ENCODE measurements at regions not wholly inside any gene's neighbourhood (a gene's known extent, or its start where the extent isn't known, plus 50 kb on each side); places are given as distances from the start of the nearest gene placed in this dataset.
"Not testable (repeated sequence)": the region's sequence is repeated elsewhere in the genome, so short reads cannot be mapped to it uniquely, and the experiment has no call there.

- no peak for DNase-seq
These were observed 63.2 kb downstream of the NENF start for GRCh38 chr1:212495766-212496494.

DNA sequence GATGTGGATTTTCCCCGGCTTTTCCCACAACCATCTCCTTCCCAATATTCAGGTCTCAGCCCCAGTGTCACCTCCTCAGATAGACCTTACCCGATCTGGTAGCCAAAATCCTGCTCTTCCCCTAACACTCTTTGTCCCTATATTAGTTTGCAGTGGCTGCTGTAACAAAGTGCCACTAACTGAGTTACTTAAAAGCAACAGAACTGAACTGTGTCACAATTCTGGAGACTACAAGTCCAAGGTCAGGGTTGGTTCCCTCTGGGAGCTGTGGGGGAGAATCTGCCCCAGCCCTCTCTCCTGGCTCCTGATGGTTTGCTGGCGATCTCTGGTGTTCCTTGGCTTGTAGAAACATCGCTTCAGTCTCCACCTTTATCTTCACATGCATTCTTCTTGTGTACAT, 64.0 kb downstream of the NENF start:
- no peak for DNase-seq

DNA sequence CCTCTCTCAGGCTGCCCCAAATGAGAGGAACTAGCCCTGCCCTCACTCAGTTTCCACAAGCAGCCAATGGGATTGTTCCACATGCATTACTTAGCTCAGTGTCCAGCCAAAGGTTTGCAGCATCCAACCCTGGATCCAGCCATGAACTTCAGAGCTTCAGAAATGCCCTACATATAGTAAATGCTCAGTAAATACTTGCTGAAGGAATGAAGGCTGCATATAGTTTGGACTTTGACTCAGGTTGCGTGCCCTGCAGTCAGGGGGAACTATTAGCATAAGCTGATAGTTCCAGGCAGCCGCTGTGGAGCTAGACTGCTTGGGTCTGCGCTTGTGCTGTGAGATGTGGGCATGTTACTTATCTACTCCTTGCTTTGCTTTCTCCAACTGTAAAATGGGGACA, 64.8 kb downstream of the NENF start:
- no peak for DNase-seq

DNA sequence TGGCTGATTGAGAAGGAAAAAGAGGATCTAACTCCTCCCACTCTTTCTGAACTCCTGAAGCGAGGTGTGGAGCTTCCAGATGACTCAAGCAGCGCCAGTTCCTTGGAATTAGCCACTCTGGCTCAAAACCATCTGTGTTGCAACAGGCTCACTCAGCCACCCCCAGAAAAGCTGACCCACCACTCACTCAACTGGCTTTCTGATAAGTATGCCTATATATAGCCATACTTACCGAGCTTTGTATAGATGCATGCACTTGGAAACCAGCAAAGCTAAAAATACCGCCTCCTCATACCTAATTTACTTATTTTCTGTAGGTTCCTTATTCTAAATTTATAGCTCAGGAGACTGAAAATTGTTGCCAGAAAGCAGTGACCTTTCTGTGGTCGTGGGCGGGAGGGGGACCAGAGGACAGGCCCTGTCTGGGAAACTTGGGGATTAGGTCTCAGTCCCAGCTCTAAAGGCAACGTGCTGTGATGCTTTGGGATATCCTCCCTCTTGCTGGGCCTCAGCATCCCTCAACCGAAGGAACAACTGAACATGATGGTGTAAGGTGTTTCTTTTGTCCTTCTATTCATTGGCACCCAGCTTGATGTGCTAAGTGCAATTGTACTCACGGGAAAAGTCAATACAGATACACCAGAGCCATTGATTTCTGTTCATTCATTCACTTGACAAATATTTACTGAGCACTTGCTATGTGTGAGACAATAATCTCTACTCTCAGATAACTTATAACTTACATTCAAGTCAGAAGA, 65.7 kb downstream of the NENF start:
- no peak for DNase-seq

- no peak for DNase-seq
These were observed 67.6 kb downstream of the NENF start for GRCh38 chr1:212500351-212500750.

DNA sequence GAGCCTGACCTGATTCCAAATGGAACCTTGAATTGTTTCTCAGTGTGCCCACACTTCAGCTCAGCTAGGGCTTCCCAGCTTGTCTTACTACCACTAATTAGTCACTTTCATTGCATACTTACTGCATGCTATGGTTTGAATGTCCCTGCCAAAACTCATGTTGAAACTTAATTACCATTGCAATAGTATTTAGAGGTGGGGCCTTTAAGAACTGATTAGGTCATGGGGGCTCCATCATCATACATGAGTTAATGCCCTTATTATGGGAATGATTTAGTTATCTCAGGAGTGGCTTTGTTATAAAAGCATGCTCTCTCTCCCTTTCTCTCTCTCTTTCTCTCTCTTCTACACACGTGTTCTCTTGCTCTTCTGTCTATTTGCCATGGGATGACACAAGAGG, 68.3 kb downstream of the NENF start:
- no peak for DNase-seq

GRCh38 chr1:212503714-212504113, 71.0 kb downstream of the NENF start:
- DNase-seq = no peak

GRCh38 chr1:212504171-212504803, 71.6 kb downstream of the NENF start:
- DNase-seq = no peak

GRCh38 chr1:212506666-212507065, 73.9 kb downstream of the NENF start:
- no peak for DNase-seq

DNA sequence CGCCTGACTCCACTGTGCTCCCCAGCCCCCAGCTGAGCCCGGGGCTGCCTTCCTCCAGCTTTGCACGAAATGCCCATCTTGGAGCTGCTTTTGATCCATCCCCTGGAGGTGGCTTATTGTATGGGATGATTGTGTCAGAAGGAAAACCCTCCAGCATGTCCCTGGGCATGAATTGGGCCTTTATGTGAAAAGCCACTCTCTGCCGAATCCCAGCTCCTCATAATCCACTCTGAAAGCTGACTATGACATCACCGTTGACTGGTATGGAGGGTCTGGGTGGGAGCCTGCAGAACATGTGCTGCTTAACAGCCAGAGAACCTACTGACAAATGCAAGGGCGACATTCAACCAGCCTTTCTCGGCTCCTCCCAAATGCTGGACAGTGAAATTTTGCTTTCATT, 74.6 kb downstream of the NENF start:
- DNase-seq = no peak

GRCh38 chr1:212512816-212513559, 80.3 kb downstream of the NENF start:
- DNase-seq = no peak

GRCh38 chr1:212513586-212513985, 80.9 kb downstream of the NENF start:
- DNase-seq = no peak

GRCh38 chr1:212514056-212514614, 81.4 kb downstream of the NENF start:
- DNase-seq = no peak

GRCh38 chr1:212514782-212515181, 82.1 kb downstream of the NENF start:
- no peak for DNase-seq

DNA sequence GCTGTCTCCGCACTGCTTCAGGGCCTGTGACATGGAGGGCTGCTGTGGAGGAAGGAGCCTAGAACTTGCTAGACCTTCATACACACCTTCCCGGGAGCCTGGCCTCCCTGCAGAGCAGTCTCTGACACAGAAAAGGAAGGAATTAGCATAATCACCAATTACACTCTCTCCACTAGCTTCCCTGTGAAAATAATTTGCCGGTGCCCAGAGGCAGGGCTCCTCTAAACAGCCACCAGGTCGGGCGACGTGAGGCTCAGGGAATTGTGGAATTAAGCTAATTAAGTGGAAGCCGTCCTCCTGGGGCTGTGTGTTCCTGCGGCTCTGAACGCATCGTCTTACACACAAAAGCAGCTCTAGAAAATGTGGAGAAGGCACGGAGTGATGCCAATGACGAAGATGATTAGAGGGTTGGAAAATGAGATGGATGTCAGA, 82.6 kb downstream of the NENF start:
- DNase-seq = peak; percentile 0

DNA sequence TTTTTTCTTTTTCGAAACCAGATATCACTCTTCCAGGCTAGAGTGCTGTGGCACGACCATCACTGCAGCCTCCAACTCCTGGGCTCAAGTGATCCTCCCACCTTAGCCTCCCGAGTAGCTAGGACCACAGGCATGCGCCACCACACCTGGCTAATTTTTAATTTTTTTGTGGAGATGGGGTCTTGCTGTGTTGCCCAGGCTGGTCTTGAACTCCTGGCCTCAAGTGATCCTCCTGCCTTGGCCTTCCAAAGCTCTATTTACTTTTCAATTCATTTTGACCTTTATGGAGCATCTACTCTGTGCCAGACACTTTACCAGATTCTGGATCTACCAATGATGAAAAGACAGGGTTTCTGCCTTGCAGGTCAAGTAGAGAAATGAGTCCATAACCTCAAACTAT, 83.3 kb downstream of the NENF start:
- DNase-seq = not testable (repeated sequence)

GRCh38 chr1:212518188-212519054, 85.7 kb downstream of the NENF start:
- no peak for DNase-seq

- no peak for DNase-seq
These were observed 86.4 kb downstream of the NENF start for GRCh38 chr1:212519131-212519530.

DNA sequence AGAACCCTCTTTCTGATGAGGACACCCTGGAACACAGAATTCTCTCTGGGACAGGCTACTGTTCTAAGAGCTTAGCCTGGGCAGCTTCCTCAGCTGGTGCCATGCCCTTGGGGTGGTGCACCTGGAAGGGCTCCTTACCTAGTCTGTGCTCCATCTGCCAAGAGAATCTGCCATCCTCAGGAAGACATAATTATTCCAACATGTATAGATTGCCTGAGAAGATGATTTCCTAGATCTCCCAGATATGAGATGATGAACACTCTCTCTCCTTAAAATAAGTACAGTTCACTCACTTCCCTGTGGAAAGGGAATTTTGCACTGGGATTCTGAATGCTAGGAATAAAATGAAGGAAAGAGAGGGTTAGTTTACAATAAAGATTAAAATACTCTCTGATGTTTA, 87.6 kb downstream of the NENF start:
- no peak for DNase-seq

- DNase-seq = no peak
These were observed 87.8 kb upstream of the ATF3 start for GRCh38 chr1:212520746-212521145.

DNA sequence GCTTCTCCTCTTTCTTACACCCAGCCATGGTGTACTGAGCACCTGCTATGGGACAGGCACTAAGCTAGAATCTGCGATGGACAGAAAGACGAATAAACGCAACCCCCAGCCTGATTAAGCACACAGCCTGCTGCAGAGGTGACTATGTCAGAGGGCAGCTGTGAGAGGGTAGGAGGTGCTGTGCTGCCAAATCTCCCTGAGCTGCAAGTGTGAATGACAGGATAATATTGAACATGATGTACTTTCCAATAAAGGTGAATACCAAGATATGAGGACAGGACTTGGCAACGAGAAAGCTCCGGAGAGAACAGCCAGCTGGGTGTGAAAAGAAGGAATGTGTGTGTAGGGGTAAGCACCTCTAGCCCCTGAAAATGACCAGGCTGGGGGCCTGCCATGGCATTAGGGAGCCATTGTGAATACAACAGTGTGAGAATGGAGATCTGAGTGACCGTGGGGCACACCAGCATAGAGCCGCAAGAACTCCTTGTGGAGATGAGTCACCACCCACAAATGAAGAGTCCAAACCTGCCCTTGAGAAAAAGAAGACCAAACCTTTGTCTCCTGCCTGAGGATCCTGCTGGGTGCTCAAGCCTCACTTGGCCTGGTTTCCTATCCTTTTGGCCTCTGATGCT, 83.0 kb upstream of the ATF3 start:
- no peak for DNase-seq

GRCh38 chr1:212526111-212526491, 82.5 kb upstream of the ATF3 start:
- DNase-seq = no peak

Data from NCI-H526 treated with DMSO at 0.1 percent for 48 hours (cell line).